Right forelimb (tissue), 1 donor: ENCODE measurements at regions not wholly inside any gene's neighbourhood (a gene's known extent, or its start where the extent isn't known, plus 50 kb on each side); places are given as distances from the start of the nearest gene placed in this dataset.
A peak's percentile ranks its signal among the peaks of the same experiment; 100 is the strongest.
"Not testable (repeated sequence)": the region's sequence is repeated elsewhere in the genome, so short reads cannot be mapped to it uniquely, and the experiment has no call there.

Experiments used
- DNase-seq: peaks from one replicate; pipeline ENCODE4 v3.0.0-alpha.2; 2018

DNA sequence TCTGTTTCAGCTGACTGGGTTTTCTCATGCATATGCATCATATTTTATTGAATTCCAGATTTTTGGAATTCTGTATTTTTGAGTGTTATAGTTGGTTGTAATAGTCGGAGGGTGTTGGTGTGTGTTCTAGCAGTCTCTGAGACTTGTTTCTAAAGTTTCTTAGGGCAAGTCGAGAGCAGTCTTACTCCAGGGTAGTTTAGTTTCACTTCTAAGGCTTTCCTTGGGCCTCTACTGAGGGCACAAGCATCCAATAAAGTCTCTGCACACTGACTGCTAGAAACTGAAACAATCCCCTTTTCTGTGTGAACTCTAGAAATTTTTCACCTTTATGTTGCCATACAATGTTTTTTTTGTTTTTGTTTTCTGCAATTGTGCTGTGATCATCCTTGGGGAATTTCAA is 663.7 kb upstream of the LRATD1 start:
- DNase-seq = no peak

GRCh38 chr2:13986119-13986720 is 646.3 kb upstream of the LRATD1 start:
- no peak for DNase-seq

DNA sequence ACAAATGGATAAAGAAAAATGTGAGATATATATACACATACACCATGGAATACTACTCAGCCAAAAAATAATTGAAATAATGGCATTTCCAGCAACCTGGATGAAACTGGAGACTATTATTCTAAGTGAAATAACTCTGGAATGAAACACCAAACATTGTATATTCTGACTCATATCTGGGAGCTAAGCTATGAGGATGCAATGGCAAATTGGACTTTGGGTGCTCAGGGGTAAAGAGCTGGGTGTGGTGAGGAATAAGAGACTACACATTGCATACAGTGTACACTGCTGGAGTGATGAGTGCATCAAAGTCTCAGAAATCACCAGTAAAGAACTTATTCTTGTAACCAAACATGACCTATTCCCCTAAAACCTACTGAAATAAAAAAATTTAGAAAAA is 636.0 kb upstream of the LRATD1 start:
- no peak for DNase-seq

GRCh38 chr2:14011190-14011589 is 621.3 kb upstream of the LRATD1 start:
- DNase-seq = no peak

- DNase-seq = no peak
These were observed 617.3 kb upstream of the LRATD1 start for GRCh38 chr2:14015113-14015630.

DNA sequence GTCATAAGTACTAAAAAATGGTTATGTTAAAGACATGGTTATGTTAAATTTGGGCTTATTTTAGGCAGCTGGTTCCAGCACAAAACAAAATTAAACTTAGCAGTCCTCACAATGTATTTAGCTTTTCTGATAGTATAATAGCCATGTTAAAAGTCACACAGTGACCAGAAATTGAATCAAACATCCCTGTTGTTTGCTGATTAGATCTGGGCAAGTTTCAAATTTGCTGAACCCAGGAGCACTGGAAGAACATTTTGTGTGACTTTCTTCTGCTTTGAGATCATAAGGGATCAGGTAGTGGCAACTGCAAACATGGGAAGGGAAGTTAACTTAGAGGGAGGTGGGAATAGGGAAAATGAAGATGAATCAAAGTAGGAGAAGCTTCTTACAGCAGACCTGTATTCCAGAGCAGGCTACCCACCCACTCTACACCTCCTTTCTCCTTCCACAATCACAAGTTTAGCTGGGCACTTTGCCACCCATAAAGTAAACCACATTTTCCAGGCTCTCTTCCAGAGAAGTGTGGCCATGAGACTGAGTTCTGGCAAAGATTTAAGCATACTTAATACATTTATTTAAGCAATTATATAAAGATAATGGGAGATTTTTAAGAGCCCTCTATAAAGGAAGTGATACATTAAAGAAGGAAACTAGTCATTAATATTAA is 616.1 kb upstream of the LRATD1 start:
- no peak for DNase-seq

DNA sequence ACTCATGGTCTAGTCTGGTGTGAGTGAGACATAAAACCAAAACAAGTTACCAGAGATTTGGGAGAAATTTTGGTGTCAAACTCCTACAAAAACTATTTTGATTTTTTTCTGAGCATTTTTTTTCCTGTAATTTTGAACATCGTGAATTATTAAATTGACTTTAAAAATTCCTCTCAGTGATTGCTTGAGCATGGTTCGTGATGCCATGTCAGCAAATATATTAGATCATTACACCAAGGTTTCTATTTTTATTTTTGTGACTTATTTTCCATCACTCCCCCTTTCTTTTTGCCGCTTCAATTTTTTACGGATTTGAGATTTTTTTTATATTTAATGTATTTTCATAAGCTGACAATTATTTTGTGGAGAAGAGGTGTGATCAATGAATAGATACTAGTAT is 613.9 kb upstream of the LRATD1 start:
- DNase-seq = no peak

DNA sequence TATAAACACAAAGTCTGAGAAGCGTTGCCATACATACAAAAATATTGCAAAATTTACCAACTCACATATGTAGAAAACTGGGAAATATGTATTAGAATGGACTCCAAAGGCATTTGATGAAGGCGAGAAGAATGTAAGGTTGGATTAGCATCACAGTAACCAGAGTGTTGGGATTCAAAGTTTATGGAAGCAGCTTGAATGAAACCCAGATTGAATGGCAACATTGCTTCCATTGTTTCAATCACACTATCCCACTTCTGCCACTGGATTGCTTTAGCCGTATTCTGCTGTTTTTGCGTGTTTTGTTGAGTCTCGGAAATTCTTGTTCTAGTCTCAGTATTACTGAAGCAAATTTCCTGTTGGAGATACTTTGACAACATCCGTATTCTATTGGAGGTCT is 609.0 kb upstream of the LRATD1 start:
- DNase-seq = no peak

DNA sequence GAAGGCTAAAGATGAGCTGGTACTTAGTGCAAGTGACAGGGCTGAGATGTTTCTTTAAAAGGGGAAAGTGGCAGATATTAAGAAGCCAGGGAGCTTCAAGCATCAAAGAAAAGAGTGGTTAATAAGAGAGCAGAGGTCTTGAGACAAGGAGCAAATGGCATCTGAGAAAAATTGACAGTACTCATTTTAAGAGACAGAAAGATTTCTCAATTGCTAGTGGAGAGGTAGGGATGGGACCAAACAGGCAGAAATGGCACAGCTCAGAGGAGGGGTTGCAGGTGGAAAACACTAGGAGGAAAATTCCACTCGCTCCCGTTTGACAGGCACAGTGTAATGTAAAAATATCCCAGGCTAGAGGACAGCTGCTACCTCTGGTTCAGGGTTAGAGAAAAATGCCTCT is 593.4 kb upstream of the LRATD1 start:
- no peak for DNase-seq

GRCh38 chr2:14047491-14047890 is 585.0 kb upstream of the LRATD1 start:
- DNase-seq = no peak

DNA sequence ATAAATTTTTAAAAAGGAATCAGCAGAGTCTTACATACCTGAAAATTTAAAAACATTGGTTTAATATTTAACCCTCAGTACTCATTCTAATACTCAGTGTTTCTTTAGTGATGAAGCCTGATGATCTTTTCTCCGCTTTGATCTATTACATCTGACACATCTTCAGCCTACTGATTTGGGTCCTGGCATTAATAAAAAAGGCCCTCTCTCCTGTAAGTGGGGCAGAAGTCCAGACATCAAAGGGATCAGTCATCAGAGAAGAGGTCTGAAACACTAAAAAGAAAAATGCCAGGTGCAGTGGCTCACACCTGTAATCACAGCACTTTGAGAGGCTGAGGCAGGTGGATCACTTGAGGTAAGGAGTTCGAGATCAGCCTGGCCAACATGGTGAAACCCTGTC is 581.1 kb upstream of the LRATD1 start:
- no peak for DNase-seq

DNA sequence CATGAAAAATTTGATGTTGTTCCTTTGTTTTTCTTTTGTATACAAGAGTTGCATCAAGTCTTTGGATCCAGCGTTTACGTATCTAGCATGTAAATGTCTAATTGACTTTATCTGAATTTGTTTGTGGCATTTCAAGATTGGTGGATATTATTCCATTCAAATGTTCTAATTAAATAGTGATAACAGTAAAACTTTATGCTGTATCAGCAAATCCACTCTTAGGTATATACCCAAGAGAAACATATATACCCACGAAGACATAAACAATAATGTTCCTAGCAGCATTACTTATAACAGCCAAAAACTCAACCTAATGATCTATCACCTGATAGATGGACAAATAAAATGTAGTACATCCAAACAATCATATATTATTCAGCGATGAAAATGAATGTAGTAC is 579.4 kb upstream of the LRATD1 start:
- no peak for DNase-seq

DNA sequence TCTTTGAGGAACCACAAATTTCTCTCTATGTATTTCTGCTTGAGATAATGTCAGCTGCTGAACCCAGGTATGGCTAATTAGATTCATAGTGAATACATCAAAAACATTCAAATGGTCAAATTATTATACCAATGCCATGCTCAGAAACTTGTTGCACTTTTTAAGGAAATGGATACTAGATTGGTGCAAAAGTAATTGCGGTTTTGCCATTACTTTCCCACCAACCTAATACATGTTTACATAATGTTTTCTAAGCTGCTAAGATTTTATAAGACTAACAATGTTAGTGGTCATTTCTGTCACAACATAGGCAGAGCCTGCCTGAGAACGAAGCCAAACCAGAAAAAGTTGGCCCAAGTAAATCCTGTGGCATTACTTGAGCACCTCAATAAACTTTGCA is 568.2 kb upstream of the LRATD1 start:
- DNase-seq = no peak

- DNase-seq = no peak
These were observed 560.2 kb upstream of the LRATD1 start for GRCh38 chr2:14072338-14072737.

DNA sequence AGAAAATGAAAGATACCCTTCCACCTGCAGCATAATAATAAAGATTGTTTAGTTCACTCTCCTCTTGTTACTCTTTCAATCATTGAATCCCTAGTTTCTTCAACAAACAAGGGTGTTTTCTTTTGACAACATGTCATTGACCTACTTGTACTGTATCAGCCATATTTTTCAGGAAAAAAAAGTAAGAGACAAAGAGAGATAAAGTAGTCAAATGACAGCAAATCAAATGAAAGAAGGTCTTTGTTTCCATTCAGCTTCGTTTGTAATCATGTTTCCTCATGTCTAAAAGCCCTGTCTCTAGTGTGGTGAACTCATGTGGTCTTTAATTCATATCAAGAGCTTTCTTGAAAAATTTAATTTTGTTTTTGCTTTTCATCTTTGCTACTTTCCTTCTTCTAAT is 557.8 kb upstream of the LRATD1 start:
- no peak for DNase-seq

DNA sequence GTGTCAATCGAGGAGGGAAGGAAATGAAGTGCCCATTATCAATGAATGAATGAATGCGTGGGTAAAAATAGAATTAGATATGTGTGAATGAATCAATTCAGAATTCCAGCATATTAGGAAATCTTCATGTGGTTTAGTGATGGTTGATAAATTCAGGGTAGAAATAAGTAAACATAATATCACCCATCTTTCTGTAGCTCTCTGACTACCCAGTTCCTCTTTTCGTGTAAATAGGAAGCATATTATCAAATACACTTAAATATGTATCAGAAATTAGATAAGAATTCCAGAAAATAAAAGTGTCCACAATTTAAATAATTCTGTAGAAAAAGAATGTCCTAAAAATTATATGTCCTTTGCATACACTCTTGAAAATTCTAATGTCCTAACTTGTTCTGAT is 552.9 kb upstream of the LRATD1 start:
- DNase-seq = no peak

DNA sequence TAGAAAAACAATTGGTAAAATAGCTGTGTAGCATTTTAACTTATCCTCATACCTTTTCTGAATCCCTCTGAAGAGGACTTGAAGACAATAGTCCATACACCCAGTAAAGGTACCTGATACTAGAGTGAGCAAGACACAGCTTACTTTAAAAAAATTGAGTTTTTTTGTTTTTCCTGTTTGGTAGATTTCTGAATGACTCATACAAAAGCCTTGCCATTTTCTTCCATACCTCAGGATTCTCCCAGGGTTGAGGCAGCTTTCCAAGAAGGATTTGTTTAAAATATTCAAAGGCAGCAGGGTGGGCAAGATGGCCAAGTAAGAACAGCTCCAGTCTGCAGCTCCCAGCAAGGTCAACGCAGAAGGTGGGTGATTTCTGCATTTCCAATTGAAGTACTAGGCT is 551.0 kb upstream of the LRATD1 start:
- no peak for DNase-seq

GRCh38 chr2:14082640-14083039 is 549.9 kb upstream of the LRATD1 start:
- DNase-seq = no peak

DNA sequence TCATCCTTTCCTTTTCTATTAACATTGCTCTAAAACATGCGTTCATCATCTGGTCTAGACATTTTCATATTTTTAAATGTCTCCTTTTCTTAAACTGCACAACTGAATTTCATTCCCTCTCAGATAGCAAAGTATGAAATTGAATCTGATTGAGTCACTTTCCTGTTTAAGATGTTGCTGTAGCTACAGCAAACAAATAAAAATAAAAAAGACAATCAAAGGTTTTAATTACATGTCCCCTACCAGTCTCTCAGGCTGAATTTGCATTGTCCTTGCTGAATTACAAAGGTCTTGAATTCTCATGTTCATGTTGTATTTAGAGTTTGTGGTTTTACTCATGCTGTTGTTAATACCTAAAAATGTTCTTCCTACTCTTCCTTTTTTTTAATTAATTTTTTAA is 537.9 kb upstream of the LRATD1 start:
- DNase-seq = no peak

- DNase-seq = not testable (repeated sequence)
These were observed 533.4 kb upstream of the LRATD1 start for GRCh38 chr2:14099101-14099500.

DNA sequence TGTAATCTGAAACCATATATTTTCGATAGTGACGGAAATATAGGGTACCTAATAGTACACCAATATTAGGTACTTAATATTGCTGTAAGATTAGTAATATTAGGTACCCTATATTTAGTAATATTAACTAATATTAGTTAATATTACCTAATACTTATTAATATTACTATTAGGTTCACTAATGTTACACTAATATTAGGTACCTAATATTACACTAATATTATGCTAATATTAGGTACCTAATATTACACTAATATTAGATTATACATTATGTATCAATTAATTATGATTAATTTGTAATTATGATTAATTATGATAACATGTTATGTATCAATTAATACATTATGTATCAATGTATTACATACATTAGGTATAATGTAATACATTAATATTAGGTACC is 518.2 kb upstream of the LRATD1 start:
- no peak for DNase-seq

DNA sequence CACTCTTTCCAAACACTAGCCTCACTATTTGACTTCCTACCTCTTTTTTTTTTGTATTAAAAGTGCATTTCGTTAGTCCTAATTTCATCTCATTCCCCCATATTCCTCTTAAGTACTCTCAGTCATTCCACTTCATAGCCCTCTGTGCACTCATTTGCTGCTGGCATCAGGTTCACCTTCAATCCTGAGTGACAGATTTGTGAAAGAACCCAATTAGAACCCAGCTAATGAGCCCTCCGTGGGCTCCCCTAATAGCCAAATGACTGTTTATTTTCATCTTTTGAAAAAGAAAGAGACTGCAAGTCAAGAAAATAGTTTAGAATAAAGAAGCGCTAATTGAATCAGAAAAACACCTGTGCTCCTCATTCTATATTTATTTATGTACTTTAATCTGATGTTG is 512.1 kb upstream of the LRATD1 start:
- no peak for DNase-seq

DNA sequence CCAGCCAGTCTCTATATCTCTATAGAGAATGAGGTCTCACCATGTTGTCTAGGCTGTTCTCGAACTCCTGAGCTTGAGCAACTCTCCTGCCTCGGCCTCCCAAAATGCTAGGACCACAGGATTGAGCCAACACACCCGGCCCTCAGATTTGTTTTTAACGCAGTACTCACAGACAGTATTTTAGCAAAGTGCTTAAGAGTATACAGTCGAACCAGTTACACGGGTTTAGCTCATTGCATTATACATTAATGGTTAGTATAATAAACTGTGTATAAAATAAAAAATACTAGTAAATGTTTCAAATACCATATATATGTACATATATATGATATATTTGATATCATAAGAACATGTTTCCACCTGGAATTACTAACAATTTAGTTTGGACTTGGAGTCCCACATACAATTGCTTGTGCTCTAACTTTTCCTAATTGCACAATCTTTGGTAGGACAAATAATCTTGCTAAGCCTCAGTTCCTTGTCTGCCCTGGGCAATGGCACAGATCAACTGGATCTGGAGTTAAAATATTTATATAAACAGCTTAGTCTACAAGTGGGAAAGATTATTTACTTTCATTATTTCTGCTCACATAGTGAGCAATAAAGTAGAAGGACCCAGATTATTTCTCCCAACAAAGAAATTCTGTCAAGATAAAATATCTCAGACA is 508.9 kb upstream of the LRATD1 start:
- no peak for DNase-seq

DNA sequence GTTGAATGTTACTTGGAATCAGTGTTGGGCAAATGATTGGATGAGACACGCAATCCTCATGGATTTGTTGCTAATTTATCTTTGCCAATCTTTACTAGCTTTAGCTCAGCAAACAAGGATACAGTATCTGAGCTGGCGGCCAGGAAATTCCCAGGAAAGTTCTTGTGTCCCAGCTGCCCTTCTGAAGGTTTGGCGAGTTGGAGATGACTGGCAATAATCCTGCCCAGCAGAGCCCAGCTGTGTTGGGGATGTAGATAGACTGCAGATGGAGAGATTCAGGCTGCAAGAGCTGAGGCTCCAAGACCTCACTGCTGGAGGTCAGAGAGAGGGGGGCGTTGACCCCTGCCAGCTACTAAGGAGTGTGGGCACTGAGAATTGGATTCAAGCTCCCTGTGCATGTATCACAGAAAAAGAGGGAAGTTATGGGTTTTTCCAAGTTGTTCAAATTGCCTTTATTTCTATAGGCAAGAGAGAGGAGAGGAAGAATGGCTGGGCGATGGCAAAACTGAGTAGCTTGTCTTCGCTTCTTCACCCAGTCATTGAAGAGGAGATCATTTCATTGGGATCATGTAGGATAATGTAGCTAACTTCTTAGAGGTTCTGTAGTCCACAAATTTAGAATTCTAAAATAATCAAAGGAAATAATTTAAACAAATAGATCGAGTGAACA is 506.8 kb upstream of the LRATD1 start:
- DNase-seq = peak; percentile 51
